ENCODE measurements at regions not wholly inside any gene's neighbourhood (a gene's known extent, or its start where the extent isn't known, plus 50 kb on each side); places are given as distances from the start of the nearest gene placed in this dataset.

- Mint-ChIP-seq H3K36me3 (ENCODE audit: insufficient read depth) (no peaks in the 10 kb centered on the region), H3K4me3 (no peak overlapping the region), H3K27me3 (ENCODE audit: low read depth) (peaks cover 2% of the 10 kb centered on the region), H3K4me1 (ENCODE audit: low read depth) (no peaks in the 10 kb centered on the region), H3K9me3 (no peaks in the 10 kb centered on the region)
- DNase-seq (no peak), ATAC-seq (no peak)
Measured at GRCh38 chr13:30030141-30030750, 179.8 kb upstream of the UBL3 start.

- no peak for ATAC-seq
- no peak overlapping the region for H3K4me3 Mint-ChIP-seq
Measured at GRCh38 chr13:30027569-30028455, 177.4 kb upstream of the UBL3 start.

GRCh38 chr13:30026909-30027308, 176.5 kb upstream of the UBL3 start:
- Mint-ChIP-seq H3K27me3 (ENCODE audit: low read depth) (peaks cover 2% of the 10 kb centered on the region), H3K4me1 (ENCODE audit: low read depth) (no peaks in the 10 kb centered on the region), H3K4me3 (no peak overlapping the region)

More at GRCh38 chr13:30027569-30028455, 177.4 kb upstream of the UBL3 start:
- peaks cover 2% of the 10 kb centered on the region for H3K27me3 Mint-ChIP-seq (ENCODE audit: low read depth)
- no peak for DNase-seq
- H3K36me3 Mint-ChIP-seq (ENCODE audit: insufficient read depth) = no peaks in the 10 kb centered on the region
- H3K9me3 Mint-ChIP-seq = no peaks in the 10 kb centered on the region
- H3K4me1 Mint-ChIP-seq (ENCODE audit: low read depth) = no peaks in the 10 kb centered on the region

GRCh38 chr13:30026093-30026492, 175.7 kb upstream of the UBL3 start:
- no peaks in the 10 kb centered on the region for H3K36me3 Mint-ChIP-seq (ENCODE audit: insufficient read depth)
- H3K9me3 Mint-ChIP-seq = no peaks in the 10 kb centered on the region
- ATAC-seq (no peak), DNase-seq (no peak)
- H3K4me3 Mint-ChIP-seq = no peak overlapping the region
- H3K4me1 Mint-ChIP-seq (ENCODE audit: low read depth) = no peaks in the 10 kb centered on the region
- peaks cover 2% of the 10 kb centered on the region for H3K27me3 Mint-ChIP-seq (ENCODE audit: low read depth)

More at GRCh38 chr13:30026909-30027308, 176.5 kb upstream of the UBL3 start:
- Mint-ChIP-seq H3K9me3 (no peaks in the 10 kb centered on the region), H3K36me3 (ENCODE audit: insufficient read depth) (no peaks in the 10 kb centered on the region)
- DNase-seq = no peak
- no peak for ATAC-seq

GRCh38 chr13:30025351-30025750, 174.9 kb upstream of the UBL3 start:
- H3K4me3 Mint-ChIP-seq = no peak overlapping the region
- DNase-seq = no peak
- no peak for ATAC-seq
- H3K9me3 Mint-ChIP-seq = no peaks in the 10 kb centered on the region
- H3K36me3 Mint-ChIP-seq (ENCODE audit: insufficient read depth) = no peaks in the 10 kb centered on the region
- H3K27me3 Mint-ChIP-seq (ENCODE audit: low read depth) = peaks cover 2% of the 10 kb centered on the region
- no peaks in the 10 kb centered on the region for H3K4me1 Mint-ChIP-seq (ENCODE audit: low read depth)

GRCh38 chr13:30024125-30024865, 173.9 kb upstream of the UBL3 start:
- no peak for ATAC-seq
- no peaks in the 10 kb centered on the region for H3K36me3 Mint-ChIP-seq (ENCODE audit: insufficient read depth)
- no peaks in the 10 kb centered on the region for H3K9me3 Mint-ChIP-seq
- DNase-seq = no peak
- H3K4me3 Mint-ChIP-seq = no peak overlapping the region
- H3K27me3 Mint-ChIP-seq (ENCODE audit: low read depth) = peaks cover 2% of the 10 kb centered on the region
- no peaks in the 10 kb centered on the region for H3K4me1 Mint-ChIP-seq (ENCODE audit: low read depth)

- Mint-ChIP-seq H3K36me3 (ENCODE audit: insufficient read depth) (no peaks in the 10 kb centered on the region), H3K27me3 (ENCODE audit: low read depth) (no peaks in the 10 kb centered on the region), H3K9me3 (no peaks in the 10 kb centered on the region), H3K4me3 (no peak overlapping the region), H3K4me1 (ENCODE audit: low read depth) (no peaks in the 10 kb centered on the region)
- ATAC-seq (no peak), DNase-seq (no peak)
Measured at GRCh38 chr13:30023196-30023895, 172.9 kb upstream of the UBL3 start.

GRCh38 chr13:30022796-30023195, 172.4 kb upstream of the UBL3 start:
- no peak for ATAC-seq
- Mint-ChIP-seq H3K4me3 (no peak overlapping the region), H3K9me3 (no peaks in the 10 kb centered on the region), H3K4me1 (ENCODE audit: low read depth) (no peaks in the 10 kb centered on the region), H3K27me3 (ENCODE audit: low read depth) (no peaks in the 10 kb centered on the region), H3K36me3 (ENCODE audit: insufficient read depth) (no peaks in the 10 kb centered on the region)
- DNase-seq = no peak

GRCh38 chr13:30022256-30022655, 171.8 kb upstream of the UBL3 start:
- no peak for DNase-seq
- no peak for ATAC-seq
- Mint-ChIP-seq H3K4me3 (no peak overlapping the region), H3K9me3 (no peaks in the 10 kb centered on the region), H3K27me3 (ENCODE audit: low read depth) (peaks cover 2% of the 10 kb centered on the region), H3K4me1 (ENCODE audit: low read depth) (no peaks in the 10 kb centered on the region), H3K36me3 (ENCODE audit: insufficient read depth) (no peaks in the 10 kb centered on the region)

- Mint-ChIP-seq H3K4me3 (no peak overlapping the region), H3K4me1 (ENCODE audit: low read depth) (no peaks in the 10 kb centered on the region), H3K9me3 (no peaks in the 10 kb centered on the region), H3K36me3 (ENCODE audit: insufficient read depth) (no peaks in the 10 kb centered on the region), H3K27me3 (ENCODE audit: low read depth) (peaks cover 2% of the 10 kb centered on the region)
- no peak for ATAC-seq
- no peak for DNase-seq
Measured at GRCh38 chr13:30021611-30022010, 171.2 kb upstream of the UBL3 start.

- no peak for ATAC-seq
- peaks cover 2% of the 10 kb centered on the region for H3K27me3 Mint-ChIP-seq (ENCODE audit: low read depth)
- H3K4me3 Mint-ChIP-seq = no peak overlapping the region
- no peaks in the 10 kb centered on the region for H3K36me3 Mint-ChIP-seq (ENCODE audit: insufficient read depth)
- no peaks in the 10 kb centered on the region for H3K4me1 Mint-ChIP-seq (ENCODE audit: low read depth)
- DNase-seq = no peak
- H3K9me3 Mint-ChIP-seq = no peaks in the 10 kb centered on the region
Measured at GRCh38 chr13:30020726-30021312, 170.4 kb upstream of the UBL3 start.

GRCh38 chr13:30019648-30020626, 169.5 kb upstream of the UBL3 start:
- peaks cover 2% of the 10 kb centered on the region for H3K27me3 Mint-ChIP-seq (ENCODE audit: low read depth)
- H3K4me1 Mint-ChIP-seq (ENCODE audit: low read depth) = no peaks in the 10 kb centered on the region
- H3K9me3 Mint-ChIP-seq = no peaks in the 10 kb centered on the region
- H3K36me3 Mint-ChIP-seq (ENCODE audit: insufficient read depth) = no peaks in the 10 kb centered on the region
- no peak for ATAC-seq
- DNase-seq = no peak
- H3K4me3 Mint-ChIP-seq = no peak overlapping the region

- no peaks in the 10 kb centered on the region for H3K9me3 Mint-ChIP-seq
- H3K4me3 Mint-ChIP-seq = no peak overlapping the region
- DNase-seq (no peak), ATAC-seq (no peak)
- peaks cover 3% of the 10 kb centered on the region for H3K4me1 Mint-ChIP-seq (ENCODE audit: low read depth)
- H3K27me3 Mint-ChIP-seq (ENCODE audit: low read depth) = peaks cover 4% of the 10 kb centered on the region
- H3K36me3 Mint-ChIP-seq (ENCODE audit: insufficient read depth) = no peaks in the 10 kb centered on the region
Measured at GRCh38 chr13:30017880-30018279, 167.5 kb upstream of the UBL3 start.

Measured in activated T-cell treated with anti-CD3 and anti-CD28 coated beads, Interleukin-2, amount 50 U/mL, for 4 hours (primary cell).